Esophagus muscularis mucosa (tissue), 4 donors: ENCODE measurements at regions not wholly inside any gene's neighbourhood (a gene's known extent, or its start where the extent isn't known, plus 50 kb on each side); places are given as distances from the start of the nearest gene placed in this dataset.
A peak's percentile ranks its signal among the peaks of the same experiment; 100 is the strongest.

Experiments used
- DNase-seq: peaks from one replicate; pipeline ENCODE4 v3.0.0-alpha.2; 2017; ENCODE audit errors: extremely low spot score
- H3K27ac ChIP-seq, 4 donors: fragments of 200-600 bp; sonication (generic); replicated peaks in 1 of 4; 1 replicate in 3 of 4; 2 replicates in 1 of 4; pipeline ENCODE4 v1.5.1; 2016 to 2019; ENCODE audit warnings: mild to moderate bottlenecking in 1 of 4
- H3K27me3 ChIP-seq, 4 donors: fragments of 200-600 bp; sonication (generic); one replicate each; pipeline versions ENCODE4 v1.5.1 to v1.6.0; 2016 to 2019
- H3K36me3 ChIP-seq, 4 donors: fragments of 200-600 bp; sonication (generic); one replicate each; pipeline ENCODE4 v1.5.1; 2016 to 2019
- H3K4me1 ChIP-seq, 4 donors: fragments of 200-600 bp; sonication (generic); one replicate each; pipeline ENCODE4 v1.5.1; 2016 to 2019
- H3K4me3 ChIP-seq, 4 donors: fragments of 200-600 bp; sonication (generic); 1 replicate in 2 of 4; 2 replicates in 2 of 4; pipeline ENCODE4 v1.5.1; 2016 to 2019; ENCODE audit warnings: mild to moderate bottlenecking in 4 of 4, moderate library complexity in 1 of 4
- H3K9me3 ChIP-seq, 4 donors: fragments of 200-600 bp; sonication (generic); 1 replicate in 3 of 4; 2 replicates in 1 of 4; pipeline ENCODE4 v1.5.1; 2016 to 2019
- EP300 ChIP-seq: sonication (generic); formaldehyde crosslinking; IDR thresholded peaks from one replicate; pipeline ENCODE4 v1.6.1; 2017; ENCODE audit warnings: antibody characterized with exemption
- POLR2A ChIP-seq: fragments of 450-650 bp; IDR thresholded peaks from one replicate; pipeline ENCODE4 v1.6.1; 2017; ENCODE audit warnings: antibody characterized with exemption, moderate library complexity, mild to moderate bottlenecking, low read depth
- POLR2AphosphoS5 ChIP-seq, 2 donors: sonication (generic); formaldehyde crosslinking; IDR thresholded peaks; one replicate each; pipeline ENCODE4 v1.6.1; 2017; ENCODE audit warnings: antibody characterized with exemption in 2 of 2
- WGBS: methylation state at CpG from one replicate; pipeline ENCODE4 v1.1.5; 2018; 5-methylcytosine and 5-hydroxymethylcytosine counted together
- intact Hi-C: fragments of 100-400 bp; cut with DNase I; formaldehyde crosslinking; loops from one replicate; pipeline ENCODE4 v1.15.1; 2023
- TF ChIP-seq, protein P1 (sequence below), 3 experiments: fragments of 200-600 bp in 2 of 3; fragments of 450-650 bp in 1 of 3; sonication (generic) in 2 of 3; IDR thresholded peaks; one replicate each; pipeline ENCODE4 v1.5.1; 2017 to 2019; ENCODE audit warnings: antibody characterized with exemption in 3 of 3, mild to moderate bottlenecking in 2 of 3, moderate library complexity in 1 of 3

DNA sequence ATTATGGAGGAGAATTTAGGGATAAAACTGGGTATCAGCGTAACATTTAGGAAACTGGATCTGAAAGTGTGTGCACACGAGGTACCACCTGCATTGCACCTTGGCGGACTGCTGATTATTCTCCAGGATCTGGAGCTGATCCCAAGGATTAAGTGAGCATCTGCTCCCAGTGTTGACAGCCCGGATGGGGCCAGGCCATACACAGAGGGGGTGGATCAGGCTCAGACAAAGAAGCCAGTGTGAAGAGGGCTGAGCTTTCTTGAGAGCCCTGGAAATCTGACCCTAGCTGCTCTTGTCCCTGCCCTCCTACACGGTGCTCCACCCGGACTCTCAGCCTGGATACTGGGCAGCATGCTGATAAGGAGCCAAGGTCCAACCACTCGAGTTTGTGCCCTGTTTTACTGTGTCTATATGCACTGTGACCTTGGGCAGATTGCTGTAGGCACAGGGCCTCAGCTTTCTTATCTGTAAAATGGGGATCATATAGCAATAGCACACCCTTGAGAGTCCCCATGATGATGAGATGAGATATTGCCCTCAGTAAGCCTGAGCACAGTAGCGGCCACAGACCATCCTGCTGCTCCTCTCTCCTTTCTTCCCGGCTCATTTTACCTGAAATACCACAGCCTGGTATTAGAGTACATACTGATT lies 396.8 kb upstream of the CELF4 start:
- H3K36me3 ChIP-seq = no peaks in the 10 kb centered on the region
- no peak overlapping the region for H3K27ac ChIP-seq
- H3K27me3 ChIP-seq = no peaks in the 10 kb centered on the region
- H3K4me3 ChIP-seq = no peak overlapping the region
- TF ChIP-seq POLR2AphosphoS5 (IDR thresholded peaks at IDR 0.05) (no peak), POLR2A (no peak), EP300 (no peak)
- TF ChIP-seq, protein P1, sequence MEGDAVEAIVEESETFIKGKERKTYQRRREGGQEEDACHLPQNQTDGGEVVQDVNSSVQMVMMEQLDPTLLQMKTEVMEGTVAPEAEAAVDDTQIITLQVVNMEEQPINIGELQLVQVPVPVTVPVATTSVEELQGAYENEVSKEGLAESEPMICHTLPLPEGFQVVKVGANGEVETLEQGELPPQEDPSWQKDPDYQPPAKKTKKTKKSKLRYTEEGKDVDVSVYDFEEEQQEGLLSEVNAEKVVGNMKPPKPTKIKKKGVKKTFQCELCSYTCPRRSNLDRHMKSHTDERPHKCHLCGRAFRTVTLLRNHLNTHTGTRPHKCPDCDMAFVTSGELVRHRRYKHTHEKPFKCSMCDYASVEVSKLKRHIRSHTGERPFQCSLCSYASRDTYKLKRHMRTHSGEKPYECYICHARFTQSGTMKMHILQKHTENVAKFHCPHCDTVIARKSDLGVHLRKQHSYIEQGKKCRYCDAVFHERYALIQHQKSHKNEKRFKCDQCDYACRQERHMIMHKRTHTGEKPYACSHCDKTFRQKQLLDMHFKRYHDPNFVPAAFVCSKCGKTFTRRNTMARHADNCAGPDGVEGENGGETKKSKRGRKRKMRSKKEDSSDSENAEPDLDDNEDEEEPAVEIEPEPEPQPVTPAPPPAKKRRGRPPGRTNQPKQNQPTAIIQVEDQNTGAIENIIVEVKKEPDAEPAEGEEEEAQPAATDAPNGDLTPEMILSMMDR (IDR thresholded peaks at IDR 0.05) = no peak
- 67% methylated on average over 9 of the region's 9 CpGs for WGBS
- peaks cover 0 to 7% (median 0%) of the 10 kb centered on the region in 4 donors for H3K9me3 ChIP-seq
- no peaks in the 10 kb centered on the region for H3K4me1 ChIP-seq
- intact Hi-C loops = no loop called here
- peak; percentile 62 for DNase-seq

DNA sequence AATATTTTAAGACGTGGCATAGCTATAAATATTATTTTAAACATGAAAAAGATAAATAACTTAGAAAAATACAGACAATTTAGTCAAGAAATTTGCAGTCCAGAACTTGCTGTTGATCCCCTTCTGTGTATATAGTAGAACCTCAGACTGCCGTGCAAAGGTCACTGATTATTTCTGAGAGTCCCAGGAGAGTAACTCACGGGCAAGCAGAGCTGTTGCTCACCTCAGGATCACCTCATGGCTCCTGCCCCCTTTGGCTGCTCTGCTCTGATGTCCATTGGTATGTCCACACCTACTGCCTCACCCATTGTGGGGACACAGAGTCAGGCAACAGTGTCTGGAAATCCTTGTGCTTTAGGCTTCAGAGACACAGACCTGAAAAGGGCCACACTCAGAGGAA lies 392.9 kb upstream of the CELF4 start:
- H3K9me3 ChIP-seq = peaks cover 0 to 7% (median under 1%) of the 10 kb centered on the region in 4 donors
- intact Hi-C loops = no loop called here
- no peak overlapping the region for H3K4me3 ChIP-seq
- H3K4me1 ChIP-seq = no peaks in the 10 kb centered on the region
- WGBS = 45% methylated on average over 3 of the region's 3 CpGs
- DNase-seq = peak; percentile 70
- no peak overlapping the region for H3K27ac ChIP-seq
- TF ChIP-seq EP300 (no peak), POLR2AphosphoS5 (IDR thresholded peaks at IDR 0.05) (no peak), POLR2A (no peak)
- TF ChIP-seq, protein P1 (IDR thresholded peaks at IDR 0.05) = no peak
- no peaks in the 10 kb centered on the region for H3K36me3 ChIP-seq
- no peaks in the 10 kb centered on the region for H3K27me3 ChIP-seq

DNA sequence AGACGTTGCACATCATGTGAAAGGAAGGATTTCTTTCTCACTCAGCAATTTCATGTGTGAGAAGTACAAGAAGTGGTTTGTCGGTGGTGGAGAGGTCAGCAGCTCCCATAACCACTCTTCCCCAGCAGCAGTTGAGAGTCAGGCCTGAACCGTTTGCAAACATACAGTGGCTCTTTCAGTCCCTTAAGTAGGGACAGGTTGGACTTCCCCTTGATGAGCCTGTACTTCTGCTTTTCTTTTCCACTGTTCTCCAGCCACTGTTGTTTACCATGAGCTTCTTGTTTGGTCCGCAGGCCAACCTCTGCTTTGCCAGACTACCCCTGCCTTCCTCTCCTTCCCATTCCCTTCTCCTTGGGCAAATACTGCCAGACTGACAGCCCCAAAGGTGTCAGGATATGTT lies 391.3 kb upstream of the CELF4 start:
- no peak overlapping the region for H3K4me3 ChIP-seq
- no peaks in the 10 kb centered on the region for H3K36me3 ChIP-seq
- H3K9me3 ChIP-seq = peaks cover 0 to 7% (median 2%) of the 10 kb centered on the region in 4 donors
- 68% methylated on average over 4 of the region's 4 CpGs for WGBS
- no peak for TF ChIP-seq POLR2A
- no peak for TF ChIP-seq EP300
- TF ChIP-seq, protein P1 (IDR thresholded peaks at IDR 0.05) = no peak
- TF ChIP-seq POLR2AphosphoS5 (IDR thresholded peaks at IDR 0.05) = no peak
- no peak for DNase-seq
- no peak overlapping the region for H3K27ac ChIP-seq
- intact Hi-C loops = no loop called here
- no peaks in the 10 kb centered on the region for H3K4me1 ChIP-seq
- no peaks in the 10 kb centered on the region for H3K27me3 ChIP-seq

DNA sequence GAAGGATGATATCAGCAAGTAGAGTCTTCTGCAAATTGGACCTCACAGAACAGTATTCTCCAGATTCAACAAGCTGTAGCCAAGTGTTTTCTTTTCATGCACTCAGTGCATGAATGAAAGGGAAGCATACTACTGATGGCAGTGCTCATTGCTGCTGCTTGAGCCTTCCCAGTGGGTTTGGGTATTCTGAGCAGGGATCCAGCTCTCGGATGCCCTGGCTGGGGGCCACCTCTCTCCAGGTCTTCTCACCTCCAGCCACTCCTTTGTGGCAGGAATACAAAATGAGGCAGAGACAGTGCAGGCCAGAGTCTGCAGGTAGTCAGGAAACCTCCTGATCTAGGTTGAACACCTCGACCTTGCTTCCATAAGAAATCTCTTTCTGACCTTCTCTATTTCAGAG lies 390.4 kb upstream of the CELF4 start:
- Histone ChIP-seq H3K27ac (no peak overlapping the region), H3K9me3 (peaks cover 0 to 7% (median 2%) of the 10 kb centered on the region in 4 donors), H3K4me3 (no peak overlapping the region), H3K4me1 (no peaks in the 10 kb centered on the region), H3K27me3 (no peaks in the 10 kb centered on the region), H3K36me3 (no peaks in the 10 kb centered on the region)
- no peak for DNase-seq
- TF ChIP-seq POLR2AphosphoS5 (IDR thresholded peaks at IDR 0.05) = no peak
- TF ChIP-seq EP300 = no peak
- TF ChIP-seq, protein P1 (IDR thresholded peaks at IDR 0.05) = no peak
- no peak for TF ChIP-seq POLR2A
- intact Hi-C loops = no loop called here
- WGBS = 67% methylated on average over 2 of the region's 2 CpGs

DNA sequence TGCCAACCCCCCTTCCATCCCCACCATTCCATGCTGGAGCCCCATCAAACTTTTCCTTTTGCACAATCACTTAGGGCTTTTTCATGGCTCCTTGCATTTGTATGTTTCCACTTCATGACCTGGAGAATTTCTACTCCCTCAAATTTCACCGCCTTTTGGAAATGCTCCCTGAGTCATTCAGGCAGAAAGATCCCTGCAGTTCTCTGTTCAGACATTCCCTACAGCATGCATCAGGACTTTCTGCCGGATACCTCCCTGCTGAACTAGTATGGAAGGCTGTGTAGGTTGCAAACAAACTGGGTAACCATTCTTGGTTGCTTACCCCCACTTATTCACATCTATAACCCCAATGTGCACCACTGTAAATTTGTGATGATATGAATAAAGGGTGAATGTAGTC lies 389.6 kb upstream of the CELF4 start:
- TF ChIP-seq POLR2A (no peak), POLR2AphosphoS5 (IDR thresholded peaks at IDR 0.05) (no peak), EP300 (no peak)
- TF ChIP-seq, protein P1 (IDR thresholded peaks at IDR 0.05) = no peak
- 88% methylated on average over 2 of the region's 2 CpGs for WGBS
- Histone ChIP-seq H3K27me3 (no peaks in the 10 kb centered on the region), H3K36me3 (no peaks in the 10 kb centered on the region), H3K4me1 (no peaks in the 10 kb centered on the region), H3K4me3 (no peak overlapping the region), H3K27ac (no peak overlapping the region), H3K9me3 (peaks cover 0 to 4% (median 0%) of the 10 kb centered on the region in 4 donors)
- DNase-seq = no peak
- intact Hi-C loops = no loop called here
